GM18868 (cell line): ENCODE measurements at regions not wholly inside any gene's neighbourhood (a gene's known extent, or its start where the extent isn't known, plus 50 kb on each side); places are given as distances from the start of the nearest gene placed in this dataset.
"Not testable (repeated sequence)": the region's sequence is repeated elsewhere in the genome, so short reads cannot be mapped to it uniquely, and the experiment has no call there.

Experiments
- ATAC-seq: cut with Tn5 transposase; IDR thresholded peaks from one replicate; pipeline ENCODE4 v1.9.1; 2021; ENCODE audit warnings: mild to moderate bottlenecking, moderate library complexity; ENCODE audit not compliant: unreplicated experiment

GRCh38 chr6:4725136-4725760 lies 51.0 kb upstream of the CDYL start:
- ATAC-seq: not testable (repeated sequence)

GRCh38 chr6:4724727-4725126 lies 51.5 kb upstream of the CDYL start:
- not testable (repeated sequence) for ATAC-seq

- no peak for ATAC-seq
Measured at GRCh38 chr6:4723383-4723782, 52.8 kb upstream of the CDYL start.

- ATAC-seq: not testable (repeated sequence)
Measured at GRCh38 chr6:4721368-4721767, 54.8 kb upstream of the CDYL start.

GRCh38 chr6:4719491-4719890 lies 56.7 kb upstream of the CDYL start:
- no peak for ATAC-seq

- no peak for ATAC-seq
Measured at GRCh38 chr6:4717856-4718255, 58.3 kb upstream of the CDYL start.

GRCh38 chr6:4717124-4717523 lies 59.1 kb upstream of the CDYL start:
- ATAC-seq: no peak

GRCh38 chr6:4714961-4715501 lies 61.2 kb upstream of the CDYL start:
- no peak for ATAC-seq

- ATAC-seq: no peak
Measured at GRCh38 chr6:4712291-4712690, 63.9 kb upstream of the CDYL start.

- ATAC-seq: no peak
Measured at GRCh38 chr6:4707011-4707410, 69.2 kb upstream of the CDYL start.

GRCh38 chr6:4705809-4706208 lies 70.4 kb upstream of the CDYL start:
- no peak for ATAC-seq

- no peak for ATAC-seq
Measured at GRCh38 chr6:4703382-4703781, 72.8 kb upstream of the CDYL start.

- no peak for ATAC-seq
Measured at GRCh38 chr6:4698901-4699659, 77.1 kb upstream of the CDYL start.

- no peak for ATAC-seq
Measured at GRCh38 chr6:4693173-4693970, 82.8 kb upstream of the CDYL start.

- no peak for ATAC-seq
Measured at GRCh38 chr6:4692664-4693063, 83.5 kb upstream of the CDYL start.

GRCh38 chr6:4687989-4688947 lies 87.9 kb upstream of the CDYL start:
- ATAC-seq: no peak

- ATAC-seq: no peak
Measured at GRCh38 chr6:4687656-4687988, 88.6 kb upstream of the CDYL start.

- ATAC-seq: no peak
Measured at GRCh38 chr6:4682431-4683097, 93.6 kb upstream of the CDYL start.

GRCh38 chr6:4678506-4679300 lies 97.5 kb upstream of the CDYL start:
- no peak for ATAC-seq
